H9 (cell line): ENCODE measurements at regions not wholly inside any gene's neighbourhood (a gene's known extent, or its start where the extent isn't known, plus 50 kb on each side); places are given as distances from the start of the nearest gene placed in this dataset.

Experiments used
- DNase-seq: peaks from one replicate; pipeline ENCODE4 v3.0.0-alpha.2; 2017
- H2AFZ ChIP-seq: one replicate; pipeline ENCODE4 v1.6.1; 2013; ENCODE audit warnings: mild to moderate bottlenecking, low read length, control low read depth, moderate library complexity
- H2AK5ac ChIP-seq: 2 replicates; pipeline ENCODE4 v1.6.1; 2013; ENCODE audit warnings: low read length, control low read depth, mixed read lengths; ENCODE audit not compliant: insufficient read length
- H2BK120ac ChIP-seq: one replicate; pipeline ENCODE4 v1.6.1; 2013; ENCODE audit warnings: low read depth, mild to moderate bottlenecking, low read length, control low read depth, inconsistent platforms; ENCODE audit not compliant: poor library complexity, severe bottlenecking
- H2BK12ac ChIP-seq: 2 replicates; pipeline ENCODE4 v1.6.1; 2013; ENCODE audit warnings: low read length, control low read depth, mixed read lengths, low read depth; ENCODE audit not compliant: insufficient read length
- H2BK15ac ChIP-seq: 2 replicates; pipeline ENCODE4 v1.6.1; 2013; ENCODE audit warnings: low read depth, low read length, control low read depth
- H2BK20ac ChIP-seq: one replicate; pipeline ENCODE4 v1.6.1; 2013; ENCODE audit warnings: low read depth, mild to moderate bottlenecking, low read length, control low read depth, inconsistent platforms; ENCODE audit not compliant: poor library complexity, severe bottlenecking
- H2BK5ac ChIP-seq: 2 replicates; pipeline ENCODE4 v1.6.1; 2013; ENCODE audit warnings: low read length, control low read depth, mixed read lengths; ENCODE audit not compliant: insufficient read length
- H3K14ac ChIP-seq: 2 replicates; pipeline ENCODE4 v1.6.1; 2013; ENCODE audit warnings: low read length, control low read depth; ENCODE audit not compliant: insufficient read depth
- H3K18ac ChIP-seq: 2 replicates; pipeline ENCODE4 v1.6.1; 2013; ENCODE audit warnings: low read depth, mild to moderate bottlenecking, mixed read lengths, low read length, control low read depth; ENCODE audit not compliant: insufficient read length
- H3K23ac ChIP-seq: 2 replicates; pipeline ENCODE4 v1.6.1; 2013; ENCODE audit warnings: low read length, control low read depth, mixed read lengths, low read depth; ENCODE audit not compliant: insufficient read length
- H3K23me2 ChIP-seq: 2 replicates; pipeline ENCODE4 v1.6.1; 2013; ENCODE audit warnings: low read depth, mild to moderate bottlenecking, mixed read lengths, low read length, control low read depth; ENCODE audit not compliant: insufficient read length, poor library complexity, severe bottlenecking
- H3K27ac ChIP-seq: 2 replicates; pipeline ENCODE4 v1.5.1; 2013; ENCODE audit warnings: low read length, control low read depth, mixed read lengths, low read depth; ENCODE audit not compliant: insufficient read length
- H3K27me3 ChIP-seq: 2 replicates; pipeline ENCODE4 v1.6.1; 2013; ENCODE audit warnings: low read length, control low read depth, inconsistent platforms; ENCODE audit not compliant: insufficient read depth
- H3K4ac ChIP-seq: 2 replicates; pipeline ENCODE4 v1.6.1; 2013; ENCODE audit warnings: low read depth, mild to moderate bottlenecking, control low read depth, inconsistent platforms, low read length, moderate library complexity
- H3K4me1 ChIP-seq: 2 replicates; pipeline ENCODE4 v1.6.1; 2013; ENCODE audit warnings: low read length, control low read depth, inconsistent platforms; ENCODE audit not compliant: insufficient read depth
- H3K4me2 ChIP-seq: 2 replicates; pipeline ENCODE4 v1.6.1; 2013; ENCODE audit warnings: low read length, control low read depth, mixed read lengths; ENCODE audit not compliant: insufficient read length, insufficient read depth
- H3K56ac ChIP-seq: 2 replicates; pipeline ENCODE4 v1.6.1; 2013; ENCODE audit warnings: low read depth, mild to moderate bottlenecking, mixed read lengths, low read length, control low read depth; ENCODE audit not compliant: insufficient read length
- H3K79me1 ChIP-seq: 2 replicates; pipeline ENCODE4 v1.6.1; 2013; ENCODE audit warnings: low read depth, mild to moderate bottlenecking, moderate library complexity, low read length, control low read depth, inconsistent platforms; ENCODE audit not compliant: insufficient read depth, poor library complexity, severe bottlenecking
- H3K79me2 ChIP-seq: 2 replicates; pipeline ENCODE4 v1.6.1; 2013; ENCODE audit warnings: low read length, control low read depth, inconsistent platforms; ENCODE audit not compliant: insufficient read depth
- H3K9ac ChIP-seq: 2 replicates; pipeline ENCODE4 v1.6.1; 2013; ENCODE audit warnings: low read length, control low read depth, mixed read lengths; ENCODE audit not compliant: insufficient read length; ENCODE audit errors: extremely low read depth
- H3K9me3 ChIP-seq: one replicate; pipeline ENCODE4 v1.6.1; 2013; ENCODE audit warnings: low read depth, low read length, inconsistent platforms; ENCODE audit not compliant: control insufficient read depth
- H3T11ph ChIP-seq: one replicate; pipeline ENCODE4 v1.6.1; 2013; ENCODE audit warnings: mild to moderate bottlenecking, low read length, control low read depth, inconsistent platforms
- H4K20me1 ChIP-seq: one replicate; pipeline ENCODE4 v1.6.1; 2013; ENCODE audit not compliant: control insufficient read depth, insufficient read length, insufficient read depth
- H4K5ac ChIP-seq: 2 replicates; pipeline ENCODE4 v1.6.1; 2013; ENCODE audit warnings: low read depth, mild to moderate bottlenecking, mixed read lengths, low read length, control low read depth; ENCODE audit not compliant: insufficient read length
- H4K8ac ChIP-seq: replicated peaks from 2 replicates; pipeline ENCODE4 v1.6.1; 2013; ENCODE audit warnings: low read length, control low read depth, mixed read lengths, low read depth; ENCODE audit not compliant: insufficient read length
- H4K91ac ChIP-seq: 2 replicates; pipeline ENCODE4 v1.6.1; 2013; ENCODE audit warnings: low read depth, mild to moderate bottlenecking, moderate library complexity, mixed read lengths, low read length, control low read depth; ENCODE audit not compliant: insufficient read length
- H3K27ac Mint-ChIP-seq, 3 experiments: 2 replicates in 2 of 3; 3 replicates in 1 of 3; pipeline ENCODE4 v1.8.0; 2020 to 2021; ENCODE audit warnings: mixed read lengths in 3 of 3, mild to moderate bottlenecking in 1 of 3, moderate library complexity in 1 of 3
- H3K27me3 Mint-ChIP-seq: 2 replicates; pipeline ENCODE4 v1.8.0; 2021; ENCODE audit warnings: low read depth, mild to moderate bottlenecking, moderate library complexity, mixed read lengths
- H3K36me3 Mint-ChIP-seq, 3 experiments: 2 replicates in 2 of 3; 3 replicates in 1 of 3; pipeline ENCODE4 v1.8.0; 2020 to 2021; ENCODE audit warnings: low read depth in 3 of 3, mixed read lengths in 3 of 3; ENCODE audit not compliant: insufficient read depth in 1 of 3
- H3K4me1 Mint-ChIP-seq, 2 experiments: 2 replicates each; pipeline ENCODE4 v1.8.0; 2020; ENCODE audit warnings: mixed read lengths in 2 of 2
- H3K4me3 Mint-ChIP-seq, 2 experiments: 2 replicates in 1 of 2; 3 replicates in 1 of 2; pipeline ENCODE4 v1.8.0; 2020 to 2021; ENCODE audit warnings: mild to moderate bottlenecking in 2 of 2, mixed read lengths in 2 of 2, moderate library complexity in 1 of 2
- H3K9me3 Mint-ChIP-seq, 2 experiments: 2 replicates in 1 of 2; 3 replicates in 1 of 2; pipeline ENCODE4 v1.8.0; 2020; ENCODE audit warnings: mild to moderate bottlenecking in 2 of 2, mixed read lengths in 2 of 2, moderate library complexity in 1 of 2
- WGBS: extraction: QIAGEN DNeasy Blood & Tissue Kit; methylation state at CpG from one replicate; pipeline ENCODE4 v1.1.7; 2013; ENCODE audit warnings: missing lambda C conversion rate, low lambda C conversion rate, mixed read lengths; ENCODE audit not compliant: insufficient read length; ENCODE audit errors: extremely low coverage; 5-methylcytosine and 5-hydroxymethylcytosine counted together
- TF ChIP-seq, protein P1 (sequence below): fragments of 200-600 bp; sonication (generic); conservative IDR thresholded peaks from 3 replicates; pipeline ENCODE4 v1.8.0; 2021; ENCODE audit warnings: antibody characterized with exemption, mild to moderate bottlenecking

DNA sequence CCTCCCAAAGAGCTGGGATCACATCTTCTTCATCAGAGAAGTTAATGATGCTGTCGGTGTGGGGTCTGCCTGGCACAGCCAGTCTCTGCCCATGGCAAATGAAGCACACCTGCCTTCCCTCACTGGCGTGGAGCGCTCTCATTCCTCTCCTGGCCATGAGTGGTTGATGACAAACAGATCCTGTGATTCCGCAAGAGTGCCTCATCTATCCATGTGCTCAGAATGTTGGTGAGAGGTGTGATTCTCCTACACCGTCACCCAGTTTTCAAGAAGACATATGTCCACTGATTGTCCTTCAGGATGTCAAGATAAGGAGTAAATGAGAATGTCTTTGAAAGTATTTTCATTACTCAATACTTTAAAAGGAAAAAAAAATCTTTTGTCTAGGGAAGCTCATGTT lies 97.5 kb upstream of the GGTLC1 start:
- no peak overlapping the region for H2BK20ac ChIP-seq
- no peak overlapping the region for H2AFZ ChIP-seq
- no peaks in the 10 kb centered on the region for H3K9me3 ChIP-seq
- H2AK5ac ChIP-seq = no peak overlapping the region
- no peak overlapping the region for H3K27ac ChIP-seq
- TF ChIP-seq, protein P1, sequence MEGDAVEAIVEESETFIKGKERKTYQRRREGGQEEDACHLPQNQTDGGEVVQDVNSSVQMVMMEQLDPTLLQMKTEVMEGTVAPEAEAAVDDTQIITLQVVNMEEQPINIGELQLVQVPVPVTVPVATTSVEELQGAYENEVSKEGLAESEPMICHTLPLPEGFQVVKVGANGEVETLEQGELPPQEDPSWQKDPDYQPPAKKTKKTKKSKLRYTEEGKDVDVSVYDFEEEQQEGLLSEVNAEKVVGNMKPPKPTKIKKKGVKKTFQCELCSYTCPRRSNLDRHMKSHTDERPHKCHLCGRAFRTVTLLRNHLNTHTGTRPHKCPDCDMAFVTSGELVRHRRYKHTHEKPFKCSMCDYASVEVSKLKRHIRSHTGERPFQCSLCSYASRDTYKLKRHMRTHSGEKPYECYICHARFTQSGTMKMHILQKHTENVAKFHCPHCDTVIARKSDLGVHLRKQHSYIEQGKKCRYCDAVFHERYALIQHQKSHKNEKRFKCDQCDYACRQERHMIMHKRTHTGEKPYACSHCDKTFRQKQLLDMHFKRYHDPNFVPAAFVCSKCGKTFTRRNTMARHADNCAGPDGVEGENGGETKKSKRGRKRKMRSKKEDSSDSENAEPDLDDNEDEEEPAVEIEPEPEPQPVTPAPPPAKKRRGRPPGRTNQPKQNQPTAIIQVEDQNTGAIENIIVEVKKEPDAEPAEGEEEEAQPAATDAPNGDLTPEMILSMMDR = no peak
- no peak overlapping the region for H2BK120ac ChIP-seq
- no peak overlapping the region for H4K8ac ChIP-seq
- H4K5ac ChIP-seq = no peak overlapping the region
- no peaks in the 10 kb centered on the region for H3K79me1 ChIP-seq
- H4K91ac ChIP-seq = no peak overlapping the region
- H3K4me1 ChIP-seq = no peaks in the 10 kb centered on the region
- Mint-ChIP-seq H3K9me3 (no peaks in the 10 kb centered on the region), H3K27ac (no peak overlapping the region), H3K4me1 (no peaks in the 10 kb centered on the region), H3K36me3 (no peaks in the 10 kb centered on the region; a peak in 1 of 7 replicates), H3K4me3 (no peak overlapping the region), H3K27me3 (peaks cover 7% of the 10 kb centered on the region)
- H3K14ac ChIP-seq = no peak overlapping the region
- H3K27me3 ChIP-seq = no peaks in the 10 kb centered on the region
- no peak overlapping the region for H3K18ac ChIP-seq
- DNase-seq = no peak
- no peaks in the 10 kb centered on the region for H3K79me2 ChIP-seq
- H3K56ac ChIP-seq = no peak overlapping the region
- H3K4me2 ChIP-seq = no peak overlapping the region
- no CpG with 5 or more reads among the region's 5 CpGs for WGBS
- H3K4ac ChIP-seq = no peak overlapping the region
- no peak overlapping the region for H2BK5ac ChIP-seq
- H3T11ph ChIP-seq = no peak overlapping the region
- no peak overlapping the region for H2BK12ac ChIP-seq
- H4K20me1 ChIP-seq = no peaks in the 10 kb centered on the region
- no peaks in the 10 kb centered on the region for H3K23me2 ChIP-seq
- no peak overlapping the region for H3K9ac ChIP-seq
- no peak overlapping the region for H3K23ac ChIP-seq
- no peak overlapping the region for H2BK15ac ChIP-seq
